ENCODE measurements at regions not wholly inside any gene's neighbourhood (a gene's known extent, or its start where the extent isn't known, plus 50 kb on each side); places are given as distances from the start of the nearest gene placed in this dataset.

- intact Hi-C loops (cut with DNase I; ENCODE audit: low total_unique reads) (loop anchor here (1.0 to 5.0 kb wide), 3 partner anchors 70 to 185 kb away; no protein-coding TSS in a partner anchor), in situ Hi-C loops (cut with MboI; ENCODE audit: low sequenced_read_pairs in 4 of 4) (no loop called here)
- peak overlapping the region; percentile 17 to 61 (median 24) for H3K27ac ChIP-seq
- DNase-seq (peak in 1 of 2 donors; percentile 24), ATAC-seq (peak; percentile 67 to 75)
- no peak overlapping the region for H3K4me3 ChIP-seq
- TF ChIP-seq POLR2A (IDR thresholded peaks at IDR 0.05) (no peak), CTCF (IDR thresholded peaks at IDR 0.05 in 4 of 5, conservative IDR thresholded peaks at IDR 0.05 in 1 of 5) (no peak)
- no peaks in the 10 kb centered on the region for H3K27me3 ChIP-seq
- no peaks in the 10 kb centered on the region for H3K9me3 ChIP-seq
- H3K36me3 ChIP-seq, result no peaks in the 10 kb centered on the region
- peaks cover 32 to 33% of the 10 kb centered on the region in 2 donors for H3K4me1 ChIP-seq
Measured at GRCh38 chr3:177596816-177597271, 399.6 kb upstream of the TBL1XR1 start.

- intact Hi-C loops (cut with DNase I; ENCODE audit: low total_unique reads) (loop anchor here (5.0 kb wide), 2 partner anchors 70 to 185 kb away; no protein-coding TSS in a partner anchor), in situ Hi-C loops (cut with MboI; ENCODE audit: low sequenced_read_pairs in 4 of 4) (no loop called here)
- DNase-seq, result peak; percentile 56 to 64
- Histone ChIP-seq H3K27ac (peak overlapping the region; percentile 17 to 61 (median 24)), H3K9me3 (no peaks in the 10 kb centered on the region), H3K4me1 (peaks cover 31 to 33% of the 10 kb centered on the region in 2 donors), H3K36me3 (no peaks in the 10 kb centered on the region), H3K27me3 (no peaks in the 10 kb centered on the region), H3K4me3 (no peak overlapping the region)
- ATAC-seq, result peak; percentile 81 to 85
- TF ChIP-seq POLR2A (IDR thresholded peaks at IDR 0.05) (no peak), CTCF (IDR thresholded peaks at IDR 0.05 in 4 of 5, conservative IDR thresholded peaks at IDR 0.05 in 1 of 5) (no peak)
Measured at GRCh38 chr3:177597311-177598096, 400.2 kb upstream of the TBL1XR1 start.

- intact Hi-C loops (cut with DNase I; ENCODE audit: low total_unique reads) (loop anchor here (5.0 kb wide), 2 partner anchors 71 to 184 kb away; no protein-coding TSS in a partner anchor), in situ Hi-C loops (cut with MboI; ENCODE audit: low sequenced_read_pairs in 4 of 4) (no loop called here)
- no peaks in the 10 kb centered on the region for H3K36me3 ChIP-seq
- peak overlapping the region; percentile 17 to 61 (median 24) for H3K27ac ChIP-seq
- no peaks in the 10 kb centered on the region for H3K9me3 ChIP-seq
- no peak overlapping the region for H3K4me3 ChIP-seq
- TF ChIP-seq CTCF (IDR thresholded peaks at IDR 0.05 in 4 of 5, conservative IDR thresholded peaks at IDR 0.05 in 1 of 5), result no peak
- TF ChIP-seq POLR2A (IDR thresholded peaks at IDR 0.05), result no peak
- H3K4me1 ChIP-seq, result peaks cover 27% of the 10 kb centered on the region in 2 donors
- ATAC-seq, result no peak
- DNase-seq, result no peak
- no peaks in the 10 kb centered on the region for H3K27me3 ChIP-seq
Measured at GRCh38 chr3:177598097-177598833, 401.0 kb upstream of the TBL1XR1 start.

GRCh38 chr3:177599326-177599725 lies 402.0 kb upstream of the TBL1XR1 start:
- H3K4me1 ChIP-seq, result peaks cover 27% of the 10 kb centered on the region in 2 donors
- intact Hi-C loops (cut with DNase I; ENCODE audit: low total_unique reads) (loop anchor here (5.0 kb wide), 2 partner anchors 72 to 183 kb away; no protein-coding TSS in a partner anchor), in situ Hi-C loops (cut with MboI; ENCODE audit: low sequenced_read_pairs in 4 of 4) (no loop called here)
- no peak overlapping the region for H3K27ac ChIP-seq
- no peaks in the 10 kb centered on the region for H3K36me3 ChIP-seq
- TF ChIP-seq CTCF (IDR thresholded peaks at IDR 0.05 in 4 of 5, conservative IDR thresholded peaks at IDR 0.05 in 1 of 5), result no peak
- no peak for TF ChIP-seq POLR2A (IDR thresholded peaks at IDR 0.05)
- no peaks in the 10 kb centered on the region for H3K9me3 ChIP-seq
- no peak overlapping the region for H3K4me3 ChIP-seq
- H3K27me3 ChIP-seq, result no peaks in the 10 kb centered on the region
- ATAC-seq (no peak), DNase-seq (no peak)
